Heart right ventricle (tissue), 16 donors: ENCODE measurements at regions not wholly inside any gene's neighbourhood (a gene's known extent, or its start where the extent isn't known, plus 50 kb on each side); places are given as distances from the start of the nearest gene placed in this dataset.

ENCODE experiments used
- ATAC-seq, 8 donors: fragments of 200-7000 bp; cut with Tn5 transposase; one replicate each; pipeline ENCODE4 v1.9.1; 2020; ENCODE audit warnings: mild to moderate bottlenecking in 8 of 8, moderate library complexity in 8 of 8, moderate number of reproducible peaks in 1 of 8
- DNase-seq, 2 donors: peaks; one replicate each; pipeline ENCODE4 v3.0.0-alpha.2; 2020
- H3K27ac ChIP-seq, 10 donors: fragments of 200-600 bp; sonication (generic) in 2 of 10; one replicate each; pipeline versions ENCODE4 v1.5.0 to v1.8.0; 2020 to 2022; ENCODE audit warnings: mild to moderate bottlenecking in 3 of 10
- H3K27me3 ChIP-seq, 7 donors: fragments of 200-600 bp; one replicate each; pipeline ENCODE4 v1.8.0; 2021 to 2022; ENCODE audit warnings: mild to moderate bottlenecking in 2 of 7
- H3K36me3 ChIP-seq, 9 donors: fragments of 200-600 bp; sonication (generic) in 1 of 9; one replicate each; pipeline versions ENCODE4 v1.5.0 to v1.8.0; 2020 to 2022; ENCODE audit warnings: mild to moderate bottlenecking in 2 of 9
- H3K4me1 ChIP-seq, 9 donors: fragments of 200-600 bp; sonication (generic) in 1 of 9; one replicate each; pipeline versions ENCODE4 v1.5.0 to v1.8.0; 2020 to 2022; ENCODE audit warnings: mild to moderate bottlenecking in 4 of 9
- H3K4me3 ChIP-seq, 10 donors: fragments of 200-600 bp; sonication (generic) in 2 of 10; one replicate each; pipeline versions ENCODE4 v1.5.0 to v1.8.0; 2020 to 2022; ENCODE audit warnings: mild to moderate bottlenecking in 7 of 10, moderate library complexity in 2 of 10
- H3K9me3 ChIP-seq, 11 donors: fragments of 200-600 bp in 10 of 11; sonication (generic) in 2 of 11; one replicate each; pipeline versions ENCODE4 v1.5.0 to v1.8.0; 2013 to 2022; ENCODE audit warnings: mild to moderate bottlenecking in 2 of 11, control low read depth in 1 of 11, moderate library complexity in 1 of 11
- CTCF ChIP-seq, 9 donors: fragments of 200-600 bp; sonication (generic) in 2 of 9; IDR thresholded peaks; one replicate each; pipeline versions ENCODE4 v1.5.0 to v1.8.0; 2021 to 2022; ENCODE audit warnings: antibody characterized with exemption in 9 of 9, mild to moderate bottlenecking in 5 of 9, moderate library complexity in 1 of 9
- WGBS, 2 donors: extraction: QIAGEN DNeasy Blood & Tissue Kit; methylation state at CpG; one replicate each; pipeline ENCODE4 v1.1.7; 2013; ENCODE audit warnings: inconsistent platforms in 1 of 2; 5-methylcytosine and 5-hydroxymethylcytosine counted together
- intact Hi-C, 10 donors: fragments of 100-400 bp; cut with DNase I; formaldehyde crosslinking; loops; one replicate each; pipeline versions ENCODE4 v1.11.1 to v1.14.2; 2022
- donor health status: Arrhythmogenic right ventricular cardiomyopathy.
- donor health status: ischemic (EF 13 %, LVEDD 7.1; RV severe dilation, severe dysfunction).
- donor health status: healthy with polysubstance abuse.
- donor health status: DM: no; HTN: yes; CAD: no.
- donor health status: DM: no; HTN: no; CAD: no.
- donor health status: ischemic (EF 25% LVEDD 6.9; RV normal size, moderate dysfunction).
- donor health status: ischemic (EF 25% LVEDD 5.7; RV mildly dilated, moderate dysfunction).
- donor health status: healthy.
- donor health status: DM: yes; HTN: yes; CAD: no.
- donor health status: Ischemic cardiomyopathy.
- donor health status: ischemic (EF 35%, LVEDD 5.7; RV mildly dilated, moderate dysfunction).
- donor health status: nonischemic (EF 11% LVEDD 7.7; RV severe dilation, severe dysfunction).
- donor health status: DM: yes; HTN: yes; CAD: no.
- donor health status: PGD.
- donor health status: ischemic (EF 29% LVEDD 5.4; RV normal size, mild dysfunction).
- donor health status: nonischemic (EF 23%, LVEDD 6.1; RV moderate dilation, normal function).

GRCh38 chr18:70489986-70490933 lies 201.4 kb downstream of the SOCS6 start:
- TF ChIP-seq CTCF (IDR thresholded peaks at IDR 0.05): peak; percentile 48 to 74 (median 69)
- intact Hi-C loops: no loop called here
- Histone ChIP-seq H3K4me3 (no peak overlapping the region), H3K27me3 (peaks cover 0 to 8% (median 0%) of the 10 kb centered on the region in 7 donors), H3K36me3 (no peaks in the 10 kb centered on the region), H3K9me3 (no peaks in the 10 kb centered on the region), H3K4me1 (peaks cover 0 to 12% (median 0%) of the 10 kb centered on the region in 9 donors), H3K27ac (peak overlapping the region in 1 of 10 donors; percentile 66)
- 15 to 21% methylated on average over 10 of the region's 10 CpGs for WGBS, 2 donors
- DNase-seq (peak in 1 of 2 donors; percentile 23), ATAC-seq (peak in 3 of 8 donors; percentile 37 to 88 (median 46))

- no peak for ATAC-seq
- TF ChIP-seq CTCF (IDR thresholded peaks at IDR 0.05): no peak
- Histone ChIP-seq H3K36me3 (no peaks in the 10 kb centered on the region), H3K4me1 (peaks cover 0 to 12% (median 0%) of the 10 kb centered on the region in 9 donors), H3K4me3 (no peak overlapping the region), H3K27me3 (peaks cover 0 to 13% (median 0%) of the 10 kb centered on the region in 7 donors), H3K9me3 (no peaks in the 10 kb centered on the region), H3K27ac (peak overlapping the region in 1 of 10 donors; percentile 66)
- no peak for DNase-seq
- 38 to 52% methylated on average over 4 of the region's 4 CpGs for WGBS, 2 donors
- intact Hi-C loops: no loop called here
Observed at GRCh38 chr18:70489571-70489970, 200.7 kb downstream of the SOCS6 start.

- H3K27me3 ChIP-seq: no peaks in the 10 kb centered on the region
- intact Hi-C loops: no loop called here
- no peak overlapping the region for H3K4me3 ChIP-seq
- no peaks in the 10 kb centered on the region for H3K9me3 ChIP-seq
- DNase-seq (no peak), ATAC-seq (peak in 3 of 8 donors; percentile 35 to 52 (median 41))
- H3K4me1 ChIP-seq: peaks cover 0 to 5% (median 0%) of the 10 kb centered on the region in 9 donors
- no peak for TF ChIP-seq CTCF (IDR thresholded peaks at IDR 0.05)
- no peaks in the 10 kb centered on the region for H3K36me3 ChIP-seq
- no peak overlapping the region for H3K27ac ChIP-seq
- WGBS, 2 donors: 17 to 21% methylated on average over 5 of the region's 5 CpGs
Observed at GRCh38 chr18:70469916-70470315, 181.1 kb downstream of the SOCS6 start.

GRCh38 chr18:70468861-70469547 lies 180.2 kb downstream of the SOCS6 start:
- Histone ChIP-seq H3K27ac (no peak overlapping the region), H3K27me3 (no peaks in the 10 kb centered on the region), H3K4me3 (no peak overlapping the region), H3K36me3 (no peaks in the 10 kb centered on the region), H3K9me3 (no peaks in the 10 kb centered on the region), H3K4me1 (peaks cover 0 to 13% (median 8%) of the 10 kb centered on the region in 9 donors)
- intact Hi-C loops: no loop called here
- TF ChIP-seq CTCF (IDR thresholded peaks at IDR 0.05): no peak
- 72 to 85% methylated on average over 5 of the region's 5 CpGs for WGBS, 2 donors
- ATAC-seq (no peak), DNase-seq (no peak)
